ENCODE measurements at regions not wholly inside any gene's neighbourhood (a gene's known extent, or its start where the extent isn't known, plus 50 kb on each side); places are given as distances from the start of the nearest gene placed in this dataset.

DNA sequence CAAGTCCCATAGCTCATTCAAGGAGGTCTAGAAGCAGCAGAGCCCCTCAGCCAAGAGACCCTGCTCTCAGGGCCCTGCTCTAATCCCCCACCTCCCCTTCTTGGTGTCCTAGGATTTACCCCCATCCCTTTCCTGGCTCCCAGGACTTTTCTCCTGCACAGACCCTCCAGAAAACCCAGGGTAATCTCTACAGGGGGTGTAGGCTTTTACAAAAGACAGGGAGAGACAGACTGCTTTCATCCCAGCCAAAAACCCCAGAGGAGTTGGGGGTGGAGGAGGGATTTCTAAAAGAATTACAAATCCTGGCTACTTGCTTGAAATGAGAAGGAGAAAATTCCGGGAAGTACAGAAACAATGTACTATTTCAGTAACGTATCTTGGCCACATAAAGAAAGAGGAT lies 133.3 kb downstream of the TNFSF13B start:
- no peak for TF ChIP-seq CTCF (IDR thresholded peaks at IDR 0.05; ENCODE audit: extremely low read depth in 1 of 2, insufficient read depth in 1 of 2, low read depth in 1 of 2, low read length in 2 of 2)
- no peak for TF ChIP-seq POLR2A (IDR thresholded peaks at IDR 0.05; ENCODE audit: low read depth, low read length)
- TF ChIP-seq FOS (IDR thresholded peaks at IDR 0.05; ENCODE audit: borderline replicate concordance, insufficient read depth, low read length) = no peak
- no peak for TF ChIP-seq POLR2AphosphoS5 (IDR thresholded peaks at IDR 0.05; ENCODE audit: insufficient read depth, low read depth, low read length)
- TF ChIP-seq EZH2 (IDR thresholded peaks at IDR 0.05; ENCODE audit: borderline replicate concordance, low read depth, low read length, severe bottlenecking) = no peak
- TF ChIP-seq GATA2 (IDR thresholded peaks at IDR 0.05; ENCODE audit: insufficient read depth, insufficient read length, low read depth, low read length) = no peak
- TF ChIP-seq MYC (IDR thresholded peaks at IDR 0.05; ENCODE audit: low read depth, low read length) = no peak
- no peak for TF ChIP-seq MAX (IDR thresholded peaks at IDR 0.05; ENCODE audit: insufficient read depth, insufficient read length)
- TF ChIP-seq JUN (IDR thresholded peaks at IDR 0.05; ENCODE audit: borderline replicate concordance, insufficient read depth, insufficient read length, low read depth) = no peak
